ENCODE measurements at regions not wholly inside any gene's neighbourhood (a gene's known extent, or its start where the extent isn't known, plus 50 kb on each side); places are given as distances from the start of the nearest gene placed in this dataset.

DNA sequence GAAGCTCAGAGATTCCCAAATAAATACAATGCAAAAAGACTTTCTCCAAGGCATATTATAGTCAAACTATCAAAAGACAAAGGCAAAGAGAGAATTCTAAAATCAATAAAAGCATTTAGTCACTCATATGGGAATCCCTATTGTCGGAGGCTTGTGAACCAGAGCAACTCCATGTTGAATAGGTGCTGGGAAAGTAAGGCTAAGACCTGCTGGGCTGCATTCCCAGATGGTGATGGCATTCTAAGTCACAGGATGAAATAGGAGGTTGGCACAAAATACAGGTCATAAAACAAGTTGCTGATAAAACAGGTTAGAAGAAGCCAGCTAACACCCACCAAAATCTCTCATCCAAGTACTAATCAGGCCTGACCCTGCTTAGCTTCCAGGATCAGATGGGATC, 84.5 kb downstream of the JRKL start:
- H3K27ac ChIP-seq = no peak overlapping the region
- H3K9me3 ChIP-seq = peaks cover 0 to 10% of the 10 kb centered on the region in 2 donors
- intact Hi-C loops (cut with DNase I) = no loop called here
- H3K4me3 ChIP-seq = no peak overlapping the region
- no peaks in the 10 kb centered on the region for H3K4me1 ChIP-seq
- no peaks in the 10 kb centered on the region for H3K27me3 ChIP-seq
- DNase-seq (ENCODE audit: low spot score in 2 of 2) = no peak
- no peaks in the 10 kb centered on the region for H3K36me3 ChIP-seq
- TF ChIP-seq CTCF (IDR thresholded peaks at IDR 0.05) = no peak

DNA sequence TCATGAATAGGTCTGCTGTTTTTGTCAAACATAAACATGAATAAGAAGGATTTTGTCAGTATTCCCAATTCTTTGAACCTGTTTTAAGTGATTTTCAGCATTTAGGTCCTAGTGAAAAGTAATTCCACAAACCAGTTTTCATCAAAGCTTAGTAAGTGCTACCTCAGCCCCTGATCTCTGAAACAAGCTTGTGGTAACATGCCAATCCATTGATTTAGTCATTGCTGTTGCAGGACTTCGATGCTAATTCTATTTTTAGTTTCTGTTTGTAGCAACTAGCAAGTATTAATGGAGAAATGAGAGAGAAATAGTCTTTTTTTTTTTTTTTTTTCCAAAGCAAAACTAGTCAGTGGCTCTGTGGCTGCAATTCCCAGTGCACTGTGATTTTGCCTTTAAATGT, 91.4 kb downstream of the JRKL start:
- peaks cover 0 to 6% of the 10 kb centered on the region in 2 donors for H3K4me1 ChIP-seq
- intact Hi-C loops (cut with DNase I) = no loop called here
- no peak for DNase-seq (ENCODE audit: low spot score in 2 of 2)
- TF ChIP-seq CTCF (IDR thresholded peaks at IDR 0.05) = no peak
- no peak overlapping the region for H3K27ac ChIP-seq
- H3K36me3 ChIP-seq = no peaks in the 10 kb centered on the region
- H3K4me3 ChIP-seq = no peak overlapping the region
- peaks cover 0 to 2% of the 10 kb centered on the region in 2 donors for H3K9me3 ChIP-seq
- H3K27me3 ChIP-seq = no peaks in the 10 kb centered on the region

- no peak for TF ChIP-seq CTCF (IDR thresholded peaks at IDR 0.05)
- Histone ChIP-seq H3K27me3 (no peaks in the 10 kb centered on the region), H3K27ac (no peak overlapping the region), H3K4me3 (no peak overlapping the region), H3K4me1 (peaks cover 0 to 6% of the 10 kb centered on the region in 2 donors), H3K36me3 (no peaks in the 10 kb centered on the region), H3K9me3 (peaks cover 0 to 2% of the 10 kb centered on the region in 2 donors)
- intact Hi-C loops (cut with DNase I) = no loop called here
- DNase-seq (ENCODE audit: low spot score in 2 of 2) = no peak
These were observed 92.0 kb downstream of the JRKL start for GRCh38 chr11:96481771-96482170.

- DNase-seq (ENCODE audit: low spot score in 2 of 2) = no peak
- intact Hi-C loops (cut with DNase I) = no loop called here
- no peak for TF ChIP-seq CTCF (IDR thresholded peaks at IDR 0.05)
- no peak overlapping the region for H3K27ac ChIP-seq
- no peak overlapping the region for H3K4me3 ChIP-seq
- H3K4me1 ChIP-seq = peaks cover 0 to 6% of the 10 kb centered on the region in 2 donors
- no peaks in the 10 kb centered on the region for H3K36me3 ChIP-seq
- peaks cover 0 to 2% of the 10 kb centered on the region in 2 donors for H3K9me3 ChIP-seq
- H3K27me3 ChIP-seq = no peaks in the 10 kb centered on the region
These were observed 92.4 kb downstream of the JRKL start for GRCh38 chr11:96482193-96482592.

DNA sequence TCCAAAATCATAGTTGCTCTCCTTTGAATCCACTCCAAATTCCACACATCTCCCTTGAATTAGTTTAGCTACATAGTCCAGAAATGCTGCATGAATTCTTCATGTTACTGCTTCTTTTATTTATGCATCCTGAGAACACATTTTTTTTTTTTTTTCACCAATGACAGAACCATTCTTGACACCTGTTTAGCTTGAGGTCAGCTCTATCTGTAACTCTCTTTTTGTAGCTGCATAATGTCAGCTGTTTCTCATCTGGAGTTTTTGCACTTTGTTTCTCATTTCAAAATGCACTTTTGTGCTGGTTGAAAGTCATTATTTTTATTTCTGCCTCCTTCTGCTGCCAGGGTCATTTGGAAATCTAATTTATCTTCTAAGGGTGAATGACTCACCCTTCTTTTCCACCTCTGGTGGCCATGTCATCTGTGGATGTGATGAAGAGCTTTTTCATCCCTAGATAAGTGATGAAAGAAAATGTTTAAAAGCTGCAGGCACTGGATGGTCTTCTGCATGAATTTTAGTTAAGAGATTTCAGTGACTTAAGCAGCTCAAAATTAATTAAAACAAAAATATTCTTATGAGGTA, 93.7 kb downstream of the JRKL start:
- no peak overlapping the region for H3K27ac ChIP-seq
- DNase-seq (ENCODE audit: low spot score in 2 of 2) = no peak
- no peaks in the 10 kb centered on the region for H3K9me3 ChIP-seq
- peaks cover 0 to 6% of the 10 kb centered on the region in 2 donors for H3K4me1 ChIP-seq
- no peaks in the 10 kb centered on the region for H3K36me3 ChIP-seq
- intact Hi-C loops (cut with DNase I) = no loop called here
- no peak overlapping the region for H3K4me3 ChIP-seq
- no peak for TF ChIP-seq CTCF (IDR thresholded peaks at IDR 0.05)
- H3K27me3 ChIP-seq = no peaks in the 10 kb centered on the region

DNA sequence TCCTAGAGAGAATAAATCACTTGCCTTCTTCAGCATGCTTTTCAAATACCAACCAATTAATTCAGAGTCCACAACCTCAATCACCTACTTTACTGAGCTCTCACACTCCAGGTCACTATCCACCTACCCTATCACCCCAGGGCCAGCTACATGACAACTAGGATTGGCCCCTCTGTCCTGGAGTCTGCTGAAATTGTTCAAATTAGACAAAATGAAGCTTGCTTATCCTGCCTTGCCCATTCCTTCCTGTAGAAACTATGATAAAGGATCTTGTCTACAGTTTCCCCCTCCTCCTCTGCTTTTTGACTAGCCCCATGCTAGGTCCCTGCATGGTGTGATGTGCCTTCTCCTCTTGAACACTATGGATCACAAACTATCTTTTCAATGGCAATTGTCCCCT, 94.5 kb downstream of the JRKL start:
- H3K27ac ChIP-seq = no peak overlapping the region
- H3K4me3 ChIP-seq = no peak overlapping the region
- TF ChIP-seq CTCF (IDR thresholded peaks at IDR 0.05) = no peak
- no peak for DNase-seq (ENCODE audit: low spot score in 2 of 2)
- intact Hi-C loops (cut with DNase I) = no loop called here
- peaks cover 0 to 6% of the 10 kb centered on the region in 2 donors for H3K4me1 ChIP-seq
- H3K27me3 ChIP-seq = no peaks in the 10 kb centered on the region
- H3K36me3 ChIP-seq = no peaks in the 10 kb centered on the region
- no peaks in the 10 kb centered on the region for H3K9me3 ChIP-seq

Measured in ascending aorta (tissue), 2 donors.